Body of pancreas (tissue), 4 donors: ENCODE measurements at regions not wholly inside any gene's neighbourhood (a gene's known extent, or its start where the extent isn't known, plus 50 kb on each side); places are given as distances from the start of the nearest gene placed in this dataset.

ENCODE experiments used
- ATAC-seq: fragments of 150-250 bp; one replicate; pipeline ENCODE4 v1.9.1; 2016
- DNase-seq, 4 donors: peaks; one replicate each; pipeline ENCODE4 v3.0.0-alpha.2; 2019
- H3K27ac ChIP-seq, 4 donors: fragments of 200-600 bp; sonication (generic); 1 replicate in 3 of 4; 2 replicates in 1 of 4; pipeline versions ENCODE4 v1.5.1 to v1.6.1; 2016 to 2019; ENCODE audit warnings: mild to moderate bottlenecking in 1 of 4, mixed read lengths in 1 of 4, moderate library complexity in 1 of 4
- H3K27me3 ChIP-seq, 2 donors: fragments of 200-600 bp; sonication (generic); one replicate each; pipeline ENCODE4 v1.6.0; 2016; ENCODE audit warnings: mild to moderate bottlenecking in 1 of 2
- H3K36me3 ChIP-seq, 2 donors: fragments of 200-600 bp; sonication (generic); replicated peaks in 1 of 2; 2 replicates each; pipeline ENCODE4 v1.5.1; 2016; ENCODE audit warnings: low read depth in 2 of 2; ENCODE audit not compliant: insufficient read depth in 1 of 2
- H3K4me1 ChIP-seq: fragments of 200-600 bp; sonication (generic); one replicate; pipeline ENCODE4 v1.6.0; 2016
- H3K4me3 ChIP-seq, 2 donors: fragments of 200-600 bp; sonication (generic); 1 replicate in 1 of 2; 2 replicates in 1 of 2; pipeline ENCODE4 v1.5.1; 2016 to 2019
- H3K9me3 ChIP-seq, 3 donors: fragments of 200-600 bp; sonication (generic); 1 replicate in 2 of 3; 2 replicates in 1 of 3; pipeline ENCODE4 v1.5.1; 2016
- POLR2A ChIP-seq, 3 donors: fragments of 450-650 bp; IDR thresholded peaks; one replicate each; pipeline ENCODE4 v1.6.1; 2016; ENCODE audit warnings: antibody characterized with exemption in 3 of 3, mild to moderate bottlenecking in 2 of 3
- WGBS, 2 donors: methylation state at CpG; one replicate each; pipeline ENCODE4 v1.1.5; 2017; 5-methylcytosine and 5-hydroxymethylcytosine counted together
- intact Hi-C: fragments of 100-400 bp; cut with DNase I; formaldehyde crosslinking; loops from one replicate; pipeline ENCODE4 v1.15.1; 2023
- TF ChIP-seq, protein P1 (sequence below), 7 experiments: fragments of 450-650 bp in 4 of 7; fragments of 200-600 bp in 3 of 7; sonication (generic) in 3 of 7; IDR thresholded peaks; one replicate each; pipeline ENCODE4 v1.5.1; 2016 to 2019; ENCODE audit warnings: antibody characterized with exemption in 7 of 7

- DNase-seq: no peak
- no peak for TF ChIP-seq POLR2A (IDR thresholded peaks at IDR 0.05)
- TF ChIP-seq, protein P1, sequence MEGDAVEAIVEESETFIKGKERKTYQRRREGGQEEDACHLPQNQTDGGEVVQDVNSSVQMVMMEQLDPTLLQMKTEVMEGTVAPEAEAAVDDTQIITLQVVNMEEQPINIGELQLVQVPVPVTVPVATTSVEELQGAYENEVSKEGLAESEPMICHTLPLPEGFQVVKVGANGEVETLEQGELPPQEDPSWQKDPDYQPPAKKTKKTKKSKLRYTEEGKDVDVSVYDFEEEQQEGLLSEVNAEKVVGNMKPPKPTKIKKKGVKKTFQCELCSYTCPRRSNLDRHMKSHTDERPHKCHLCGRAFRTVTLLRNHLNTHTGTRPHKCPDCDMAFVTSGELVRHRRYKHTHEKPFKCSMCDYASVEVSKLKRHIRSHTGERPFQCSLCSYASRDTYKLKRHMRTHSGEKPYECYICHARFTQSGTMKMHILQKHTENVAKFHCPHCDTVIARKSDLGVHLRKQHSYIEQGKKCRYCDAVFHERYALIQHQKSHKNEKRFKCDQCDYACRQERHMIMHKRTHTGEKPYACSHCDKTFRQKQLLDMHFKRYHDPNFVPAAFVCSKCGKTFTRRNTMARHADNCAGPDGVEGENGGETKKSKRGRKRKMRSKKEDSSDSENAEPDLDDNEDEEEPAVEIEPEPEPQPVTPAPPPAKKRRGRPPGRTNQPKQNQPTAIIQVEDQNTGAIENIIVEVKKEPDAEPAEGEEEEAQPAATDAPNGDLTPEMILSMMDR (IDR thresholded peaks at IDR 0.05): no peak
- H3K36me3 ChIP-seq: no peaks in the 10 kb centered on the region
Measured at GRCh38 chr6:166767230-166767629, 140.2 kb upstream of the RPS6KA2 start.

GRCh38 chr6:166766769-166767168 is 139.7 kb upstream of the RPS6KA2 start:
- DNase-seq (no peak), ATAC-seq (no peak)
- H3K36me3 ChIP-seq: no peaks in the 10 kb centered on the region
- no peak overlapping the region for H3K27ac ChIP-seq
- intact Hi-C loops: no loop called here
- H3K9me3 ChIP-seq: no peaks in the 10 kb centered on the region
- no peak overlapping the region for H3K4me3 ChIP-seq
- TF ChIP-seq POLR2A (IDR thresholded peaks at IDR 0.05): no peak
- TF ChIP-seq, protein P1 (IDR thresholded peaks at IDR 0.05): no peak
- no peaks in the 10 kb centered on the region for H3K27me3 ChIP-seq
- H3K4me1 ChIP-seq: no peaks in the 10 kb centered on the region
- 56 to 68% methylated on average over 10 of the region's 10 CpGs for WGBS, 2 donors

More at GRCh38 chr6:166767230-166767629, 140.2 kb upstream of the RPS6KA2 start:
- H3K4me3 ChIP-seq: no peak overlapping the region
- H3K4me1 ChIP-seq: no peaks in the 10 kb centered on the region
- H3K27ac ChIP-seq: no peak overlapping the region
- H3K27me3 ChIP-seq: no peaks in the 10 kb centered on the region
- WGBS, 2 donors: 77 to 78% methylated on average over 16 of the region's 16 CpGs
- H3K9me3 ChIP-seq: no peaks in the 10 kb centered on the region
- intact Hi-C loops: no loop called here
- ATAC-seq: no peak

DNA sequence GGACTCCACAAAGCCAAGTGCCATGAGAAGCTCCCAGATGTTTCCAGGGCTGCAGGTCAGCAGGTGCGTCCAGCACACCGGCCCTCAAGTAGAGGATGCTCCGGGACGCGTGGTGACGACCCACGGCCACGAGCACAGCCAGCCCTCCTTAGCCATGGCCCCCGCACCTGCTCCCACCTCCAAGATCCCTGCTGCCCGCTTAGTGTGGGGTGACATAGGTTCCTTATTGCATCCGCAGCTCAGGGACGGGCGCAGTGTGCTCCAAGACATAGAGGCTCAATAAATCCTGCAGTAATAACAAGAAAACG is 138.1 kb upstream of the RPS6KA2 start:
- DNase-seq: no peak
- Histone ChIP-seq H3K4me1 (no peaks in the 10 kb centered on the region), H3K9me3 (no peaks in the 10 kb centered on the region), H3K27ac (no peak overlapping the region), H3K36me3 (no peaks in the 10 kb centered on the region), H3K27me3 (no peaks in the 10 kb centered on the region), H3K4me3 (no peak overlapping the region)
- ATAC-seq: no peak
- intact Hi-C loops: no loop called here
- WGBS, 2 donors: 90 to 92% methylated on average over 5 to 14 of the region's 14 CpGs
- no peak for TF ChIP-seq POLR2A (IDR thresholded peaks at IDR 0.05)
- TF ChIP-seq, protein P1 (IDR thresholded peaks at IDR 0.05): no peak

- H3K27ac ChIP-seq: no peak overlapping the region
- no peak overlapping the region for H3K4me3 ChIP-seq
- no peaks in the 10 kb centered on the region for H3K36me3 ChIP-seq
- WGBS, 2 donors: 86 to 89% methylated on average over 23 of the region's 24 CpGs
- no peaks in the 10 kb centered on the region for H3K4me1 ChIP-seq
- ATAC-seq (no peak), DNase-seq (no peak)
- no peaks in the 10 kb centered on the region for H3K9me3 ChIP-seq
- intact Hi-C loops: no loop called here
- TF ChIP-seq, protein P1 (IDR thresholded peaks at IDR 0.05): no peak
- no peak for TF ChIP-seq POLR2A (IDR thresholded peaks at IDR 0.05)
- H3K27me3 ChIP-seq: no peaks in the 10 kb centered on the region
Measured at GRCh38 chr6:166764473-166765233, 137.6 kb upstream of the RPS6KA2 start.
